Skin epidermis (tissue), 12 donors: ENCODE measurements at regions not wholly inside any gene's neighbourhood (a gene's known extent, or its start where the extent isn't known, plus 50 kb on each side); places are given as distances from the start of the nearest gene placed in this dataset.
A peak's percentile ranks its signal among the peaks of the same experiment; 100 is the strongest.
"Not testable (repeated sequence)": the region's sequence is repeated elsewhere in the genome, so short reads cannot be mapped to it uniquely, and the experiment has no call there.

Experiments
- H3K27ac ChIP-seq, 21 experiments: fragments of 200-600 bp; sonication (generic) in 11 of 21; one replicate each; pipeline ENCODE4 v1.5.0; 2020; ENCODE audit warnings: mild to moderate bottlenecking in 3 of 21, inconsistent platforms in 2 of 21, moderate library complexity in 2 of 21
- H3K4me3 ChIP-seq, 7 experiments: fragments of 200-600 bp; sonication (generic) in 2 of 7; one replicate each; pipeline ENCODE4 v1.5.0; 2020; ENCODE audit warnings: inconsistent platforms in 2 of 7, mild to moderate bottlenecking in 2 of 7, moderate library complexity in 1 of 7

- no peak overlapping the region for H3K4me3 ChIP-seq
- no peak overlapping the region for H3K27ac ChIP-seq
Observed at GRCh38 chr6:125354649-125355048, 52.9 kb upstream of the HDDC2 start.

GRCh38 chr6:125356884-125357283 is 55.1 kb upstream of the HDDC2 start:
- Histone ChIP-seq H3K4me3 (no peak overlapping the region), H3K27ac (no peak overlapping the region)

- Histone ChIP-seq H3K27ac (no peak overlapping the region), H3K4me3 (no peak overlapping the region)
Observed at GRCh38 chr6:125357515-125358256, 55.9 kb upstream of the HDDC2 start.

- Histone ChIP-seq H3K27ac (no peak overlapping the region), H3K4me3 (no peak overlapping the region)
Observed at GRCh38 chr6:125358898-125359297, 57.1 kb upstream of the HDDC2 start.

- Histone ChIP-seq H3K27ac (no peak overlapping the region), H3K4me3 (no peak overlapping the region)
Observed at GRCh38 chr6:125361868-125362267, 60.1 kb upstream of the HDDC2 start.

- H3K27ac ChIP-seq, result peak overlapping the region in 12 of 21 experiments; percentile 9 to 69 (median 45)
- H3K4me3 ChIP-seq, result peak overlapping the region in 6 of 7 experiments; percentile 6 to 32 (median 21)
Observed at GRCh38 chr6:125363039-125363823, 61.5 kb upstream of the HDDC2 start.

- H3K4me3 ChIP-seq, result peak overlapping the region in 5 of 7 experiments; percentile 6 to 32 (median 25)
Observed at GRCh38 chr6:125363824-125364165, 62.0 kb upstream of the HDDC2 start.

GRCh38 chr6:125365230-125365629 is 63.5 kb upstream of the HDDC2 start:
- no peak overlapping the region for H3K27ac ChIP-seq
- H3K4me3 ChIP-seq, result no peak overlapping the region

More at GRCh38 chr6:125363824-125364165, 62.0 kb upstream of the HDDC2 start:
- peak overlapping the region in 7 of 21 experiments; percentile 35 to 69 (median 46) for H3K27ac ChIP-seq

GRCh38 chr6:125367036-125367782 is 65.4 kb upstream of the HDDC2 start:
- H3K4me3 ChIP-seq, result no peak overlapping the region
- peak overlapping the region in 3 of 21 experiments; percentile 1 to 41 (median 15) for H3K27ac ChIP-seq

GRCh38 chr6:125370343-125370742 is 68.6 kb upstream of the HDDC2 start:
- no peak overlapping the region for H3K27ac ChIP-seq
- H3K4me3 ChIP-seq, result no peak overlapping the region

GRCh38 chr6:125375013-125375412 is 73.2 kb upstream of the HDDC2 start:
- Histone ChIP-seq H3K4me3 (no peak overlapping the region), H3K27ac (no peak overlapping the region)

GRCh38 chr6:125375821-125376220 is 74.1 kb upstream of the HDDC2 start:
- peak overlapping the region in 2 of 21 experiments; percentile 67 to 77 for H3K27ac ChIP-seq
- H3K4me3 ChIP-seq, result no peak overlapping the region

GRCh38 chr6:125377621-125378020 is 75.9 kb upstream of the HDDC2 start:
- Histone ChIP-seq H3K27ac (peak overlapping the region in 9 of 21 experiments; percentile 7 to 77 (median 59)), H3K4me3 (no peak overlapping the region)

GRCh38 chr6:125379174-125379573 is 77.4 kb upstream of the HDDC2 start:
- peak overlapping the region in 1 of 21 experiments; percentile 62 for H3K27ac ChIP-seq
- no peak overlapping the region for H3K4me3 ChIP-seq

- H3K4me3 ChIP-seq, result no peak overlapping the region
- H3K27ac ChIP-seq, result no peak overlapping the region
Observed at GRCh38 chr6:125380474-125380873, 78.7 kb upstream of the HDDC2 start.

- not testable (repeated sequence) for H3K4me3 ChIP-seq, H3K27ac ChIP-seq
Observed at GRCh38 chr6:125386337-125386736, 84.6 kb upstream of the HDDC2 start.

GRCh38 chr6:125392682-125393081 is 90.9 kb upstream of the HDDC2 start:
- H3K27ac ChIP-seq, result peak overlapping the region in 1 of 21 experiments; percentile 9
- no peak overlapping the region for H3K4me3 ChIP-seq

- no peak overlapping the region for H3K4me3 ChIP-seq
- no peak overlapping the region for H3K27ac ChIP-seq
Observed at GRCh38 chr6:125393449-125393858, 91.7 kb upstream of the HDDC2 start.

- no peak overlapping the region for H3K4me3 ChIP-seq
- H3K27ac ChIP-seq, result no peak overlapping the region
Observed at GRCh38 chr6:125406741-125407140, 105.0 kb upstream of the HDDC2 start.

GRCh38 chr6:125414507-125414906 is 112.7 kb upstream of the HDDC2 start:
- Histone ChIP-seq H3K4me3 (no peak overlapping the region), H3K27ac (no peak overlapping the region)
